ENCODE measurements at regions not wholly inside any gene's neighbourhood (a gene's known extent, or its start where the extent isn't known, plus 50 kb on each side); places are given as distances from the start of the nearest gene placed in this dataset.

DNA sequence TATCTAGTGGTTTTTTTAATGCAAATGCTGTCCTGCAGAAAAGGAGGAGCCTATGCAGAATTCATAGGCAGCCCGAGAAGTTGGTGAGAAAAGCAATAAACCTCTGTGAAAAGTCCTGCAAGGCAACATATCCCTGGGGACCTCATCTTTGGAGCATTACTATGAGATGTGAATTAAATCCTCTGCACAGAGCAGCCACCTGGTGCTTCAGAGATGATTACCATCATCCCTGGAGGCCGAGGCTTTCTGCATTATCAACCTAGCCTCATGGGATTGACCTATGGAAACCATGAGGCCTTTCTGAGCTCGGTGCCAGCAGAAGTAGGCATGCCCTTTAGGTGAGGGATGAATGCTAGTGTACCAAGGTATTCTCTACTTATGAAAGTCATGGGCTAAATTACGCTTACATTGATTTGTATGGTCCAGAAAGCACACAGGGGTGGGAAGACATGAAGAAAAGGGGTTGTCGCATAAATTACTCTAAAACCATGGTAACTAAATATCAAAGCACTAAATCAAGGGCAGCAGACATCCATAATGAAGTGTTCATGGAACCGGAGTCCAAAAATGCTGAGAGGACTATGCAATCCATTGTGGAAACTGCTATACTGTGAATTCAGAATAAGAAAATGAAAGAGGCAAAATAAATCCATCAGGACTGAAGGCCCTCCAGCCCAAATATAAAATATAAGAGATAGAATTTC lies 623.5 kb upstream of the DDX18 start (continued):
- TF ChIP-seq ZNF8 (CRISPR knock-in tag; IDR thresholded peaks at IDR 0.05) (no peak), ZFP30 (CRISPR knock-in tag; IDR thresholded peaks at IDR 0.05) (no peak), GLIS3 (CRISPR knock-in tag; IDR thresholded peaks at IDR 0.05) (no peak), CSDC2 (CRISPR knock-in tag; IDR thresholded peaks at IDR 0.05) (no peak)

DNA sequence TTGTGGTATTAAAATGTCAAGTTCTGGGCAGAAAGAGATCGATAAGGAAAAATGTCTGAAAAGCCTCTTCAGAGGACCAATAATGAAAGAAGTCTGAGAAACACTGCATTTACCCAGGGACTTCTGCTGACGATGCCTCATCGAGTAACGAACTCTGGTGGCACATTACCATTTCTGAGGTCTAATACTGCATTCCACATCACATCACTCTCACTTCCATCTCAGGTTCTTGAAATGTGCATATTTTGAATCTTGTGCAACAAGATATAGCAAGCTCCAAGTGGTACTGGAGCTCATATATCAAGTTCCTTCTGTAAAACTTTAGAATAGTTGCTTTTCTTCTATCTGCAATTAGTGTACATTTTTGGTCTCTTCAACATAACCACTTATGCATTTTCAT lies 619.1 kb upstream of the DDX18 start:
- TF ChIP-seq ISL1 (CRISPR knock-in tag; IDR thresholded peaks at IDR 0.05) (no peak), BACH2 (CRISPR knock-in tag; IDR thresholded peaks at IDR 0.05; ENCODE audit: borderline replicate concordance) (no peak), ARNTL (CRISPR knock-in tag; IDR thresholded peaks at IDR 0.05; ENCODE audit: borderline replicate concordance, low read depth) (no peak), OSR1 (CRISPR knock-in tag; IDR thresholded peaks at IDR 0.05) (no peak), CSDC2 (CRISPR knock-in tag; IDR thresholded peaks at IDR 0.05) (no peak), ZNF8 (CRISPR knock-in tag; IDR thresholded peaks at IDR 0.05) (no peak), PPARA (CRISPR knock-in tag; IDR thresholded peaks at IDR 0.05; ENCODE audit: borderline replicate concordance) (no peak), GLIS3 (CRISPR knock-in tag; IDR thresholded peaks at IDR 0.05) (no peak), RARB (CRISPR knock-in tag; IDR thresholded peaks at IDR 0.05) (no peak)
- ATAC-seq = no peak

- TF ChIP-seq ZNF565 (CRISPR knock-in tag; conservative IDR thresholded peaks at IDR 0.05; ENCODE audit: low read depth) (no peak), ZFP3 (CRISPR knock-in tag; IDR thresholded peaks at IDR 0.05) (no peak), OSR1 (CRISPR knock-in tag; IDR thresholded peaks at IDR 0.05) (no peak), TCF4 (CRISPR knock-in tag; IDR thresholded peaks at IDR 0.05; ENCODE audit: borderline replicate concordance) (no peak), ESRRG (CRISPR knock-in tag; IDR thresholded peaks at IDR 0.05) (no peak)
- TF ChIP-seq, protein P1, sequence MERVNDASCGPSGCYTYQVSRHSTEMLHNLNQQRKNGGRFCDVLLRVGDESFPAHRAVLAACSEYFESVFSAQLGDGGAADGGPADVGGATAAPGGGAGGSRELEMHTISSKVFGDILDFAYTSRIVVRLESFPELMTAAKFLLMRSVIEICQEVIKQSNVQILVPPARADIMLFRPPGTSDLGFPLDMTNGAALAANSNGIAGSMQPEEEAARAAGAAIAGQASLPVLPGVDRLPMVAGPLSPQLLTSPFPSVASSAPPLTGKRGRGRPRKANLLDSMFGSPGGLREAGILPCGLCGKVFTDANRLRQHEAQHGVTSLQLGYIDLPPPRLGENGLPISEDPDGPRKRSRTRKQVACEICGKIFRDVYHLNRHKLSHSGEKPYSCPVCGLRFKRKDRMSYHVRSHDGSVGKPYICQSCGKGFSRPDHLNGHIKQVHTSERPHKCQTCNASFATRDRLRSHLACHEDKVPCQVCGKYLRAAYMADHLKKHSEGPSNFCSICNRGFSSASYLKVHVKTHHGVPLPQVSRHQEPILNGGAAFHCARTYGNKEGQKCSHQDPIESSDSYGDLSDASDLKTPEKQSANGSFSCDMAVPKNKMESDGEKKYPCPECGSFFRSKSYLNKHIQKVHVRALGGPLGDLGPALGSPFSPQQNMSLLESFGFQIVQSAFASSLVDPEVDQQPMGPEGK (CRISPR knock-in tag; IDR thresholded peaks at IDR 0.05; ENCODE audit: borderline replicate concordance) = no peak
- no peak for ATAC-seq
Measured at GRCh38 chr2:117199511-117199910, 615.0 kb upstream of the DDX18 start.

- TF ChIP-seq, protein P2, sequence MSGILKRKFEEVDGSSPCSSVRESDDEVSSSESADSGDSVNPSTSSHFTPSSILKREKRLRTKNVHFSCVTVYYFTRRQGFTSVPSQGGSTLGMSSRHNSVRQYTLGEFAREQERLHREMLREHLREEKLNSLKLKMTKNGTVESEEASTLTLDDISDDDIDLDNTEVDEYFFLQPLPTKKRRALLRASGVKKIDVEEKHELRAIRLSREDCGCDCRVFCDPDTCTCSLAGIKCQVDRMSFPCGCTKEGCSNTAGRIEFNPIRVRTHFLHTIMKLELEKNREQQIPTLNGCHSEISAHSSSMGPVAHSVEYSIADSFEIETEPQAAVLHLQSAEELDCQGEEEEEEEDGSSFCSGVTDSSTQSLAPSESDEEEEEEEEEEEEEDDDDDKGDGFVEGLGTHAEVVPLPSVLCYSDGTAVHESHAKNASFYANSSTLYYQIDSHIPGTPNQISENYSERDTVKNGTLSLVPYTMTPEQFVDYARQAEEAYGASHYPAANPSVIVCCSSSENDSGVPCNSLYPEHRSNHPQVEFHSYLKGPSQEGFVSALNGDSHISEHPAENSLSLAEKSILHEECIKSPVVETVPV (CRISPR knock-in tag; IDR thresholded peaks at IDR 0.05) = no peak
- TF ChIP-seq TCF4 (CRISPR knock-in tag; IDR thresholded peaks at IDR 0.05; ENCODE audit: borderline replicate concordance) (no peak), RARB (CRISPR knock-in tag; IDR thresholded peaks at IDR 0.05) (no peak), PPARA (CRISPR knock-in tag; IDR thresholded peaks at IDR 0.05; ENCODE audit: borderline replicate concordance) (no peak), ZNF8 (CRISPR knock-in tag; IDR thresholded peaks at IDR 0.05) (no peak), TOX (CRISPR knock-in tag; IDR thresholded peaks at IDR 0.05; ENCODE audit: borderline replicate concordance) (no peak), ISL1 (CRISPR knock-in tag; IDR thresholded peaks at IDR 0.05) (no peak), ZFP30 (CRISPR knock-in tag; IDR thresholded peaks at IDR 0.05) (no peak), SNAI2 (CRISPR knock-in tag; IDR thresholded peaks at IDR 0.05) (no peak), ZFP3 (CRISPR knock-in tag; IDR thresholded peaks at IDR 0.05) (no peak), ESRRG (CRISPR knock-in tag; IDR thresholded peaks at IDR 0.05) (no peak), CSDC2 (CRISPR knock-in tag; IDR thresholded peaks at IDR 0.05) (no peak), BACH2 (CRISPR knock-in tag; IDR thresholded peaks at IDR 0.05; ENCODE audit: borderline replicate concordance) (no peak), GLIS3 (CRISPR knock-in tag; IDR thresholded peaks at IDR 0.05) (no peak), ARNTL (CRISPR knock-in tag; IDR thresholded peaks at IDR 0.05; ENCODE audit: borderline replicate concordance, low read depth) (no peak), ZNF70 (CRISPR knock-in tag; IDR thresholded peaks at IDR 0.05) (no peak), ZNF565 (CRISPR knock-in tag; conservative IDR thresholded peaks at IDR 0.05; ENCODE audit: low read depth) (no peak)
- TF ChIP-seq, protein P3, sequence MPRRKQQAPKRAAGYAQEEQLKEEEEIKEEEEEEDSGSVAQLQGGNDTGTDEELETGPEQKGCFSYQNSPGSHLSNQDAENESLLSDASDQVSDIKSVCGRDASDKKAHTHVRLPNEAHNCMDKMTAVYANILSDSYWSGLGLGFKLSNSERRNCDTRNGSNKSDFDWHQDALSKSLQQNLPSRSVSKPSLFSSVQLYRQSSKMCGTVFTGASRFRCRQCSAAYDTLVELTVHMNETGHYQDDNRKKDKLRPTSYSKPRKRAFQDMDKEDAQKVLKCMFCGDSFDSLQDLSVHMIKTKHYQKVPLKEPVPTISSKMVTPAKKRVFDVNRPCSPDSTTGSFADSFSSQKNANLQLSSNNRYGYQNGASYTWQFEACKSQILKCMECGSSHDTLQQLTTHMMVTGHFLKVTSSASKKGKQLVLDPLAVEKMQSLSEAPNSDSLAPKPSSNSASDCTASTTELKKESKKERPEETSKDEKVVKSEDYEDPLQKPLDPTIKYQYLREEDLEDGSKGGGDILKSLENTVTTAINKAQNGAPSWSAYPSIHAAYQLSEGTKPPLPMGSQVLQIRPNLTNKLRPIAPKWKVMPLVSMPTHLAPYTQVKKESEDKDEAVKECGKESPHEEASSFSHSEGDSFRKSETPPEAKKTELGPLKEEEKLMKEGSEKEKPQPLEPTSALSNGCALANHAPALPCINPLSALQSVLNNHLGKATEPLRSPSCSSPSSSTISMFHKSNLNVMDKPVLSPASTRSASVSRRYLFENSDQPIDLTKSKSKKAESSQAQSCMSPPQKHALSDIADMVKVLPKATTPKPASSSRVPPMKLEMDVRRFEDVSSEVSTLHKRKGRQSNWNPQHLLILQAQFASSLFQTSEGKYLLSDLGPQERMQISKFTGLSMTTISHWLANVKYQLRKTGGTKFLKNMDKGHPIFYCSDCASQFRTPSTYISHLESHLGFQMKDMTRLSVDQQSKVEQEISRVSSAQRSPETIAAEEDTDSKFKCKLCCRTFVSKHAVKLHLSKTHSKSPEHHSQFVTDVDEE (CRISPR knock-in tag; IDR thresholded peaks at IDR 0.05) = no peak
- TF ChIP-seq, protein P1 (CRISPR knock-in tag; IDR thresholded peaks at IDR 0.05; ENCODE audit: borderline replicate concordance) = no peak
- no peak for ATAC-seq
Measured at GRCh38 chr2:117212562-117212961, 601.9 kb upstream of the DDX18 start.
